Tibial nerve (tissue), 3 donors: ENCODE measurements at regions not wholly inside any gene's neighbourhood (a gene's known extent, or its start where the extent isn't known, plus 50 kb on each side); places are given as distances from the start of the nearest gene placed in this dataset.

Source experiments
- CTCF ChIP-seq, 5 experiments: fragments of 200-600 bp in 3 of 5; fragments of 450-650 bp in 2 of 5; sonication (generic) in 3 of 5; IDR thresholded peaks; one replicate each; pipeline ENCODE4 v1.5.1; 2016 to 2019; ENCODE audit warnings: antibody characterized with exemption in 5 of 5, mild to moderate bottlenecking in 3 of 5, moderate library complexity in 2 of 5
- POLR2A ChIP-seq, 2 donors: fragments of 450-650 bp; IDR thresholded peaks; one replicate each; pipeline ENCODE4 v1.6.1; 2017; ENCODE audit warnings: antibody characterized with exemption in 2 of 2, mild to moderate bottlenecking in 2 of 2, moderate library complexity in 2 of 2

DNA sequence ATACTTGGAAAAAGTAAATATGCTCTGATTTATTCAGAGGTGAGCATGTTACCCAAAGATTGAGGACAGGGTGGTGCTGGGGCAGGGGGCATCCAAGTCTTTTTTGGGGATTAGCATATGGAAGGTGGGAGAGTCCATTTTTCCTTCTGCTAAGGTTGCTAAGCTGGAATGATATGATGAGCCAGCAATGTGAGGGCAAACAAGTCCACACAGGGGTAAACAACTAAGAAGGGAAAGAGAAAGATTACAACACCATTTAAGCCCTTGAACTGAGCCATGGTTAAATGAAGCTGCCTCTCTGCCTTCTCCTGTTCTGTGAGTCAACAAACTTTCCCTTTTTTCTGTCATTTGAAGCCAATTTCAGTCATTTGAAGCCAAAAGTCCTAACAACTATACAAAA lies 89.0 kb downstream of the RPL22L1 start:
- no peak for TF ChIP-seq POLR2A (IDR thresholded peaks at IDR 0.05)
- TF ChIP-seq CTCF (IDR thresholded peaks at IDR 0.05): no peak
